ENCODE measurements at regions not wholly inside any gene's neighbourhood (a gene's known extent, or its start where the extent isn't known, plus 50 kb on each side); places are given as distances from the start of the nearest gene placed in this dataset.
"Not testable (repeated sequence)": the region's sequence is repeated elsewhere in the genome, so short reads cannot be mapped to it uniquely, and the experiment has no call there.

DNA sequence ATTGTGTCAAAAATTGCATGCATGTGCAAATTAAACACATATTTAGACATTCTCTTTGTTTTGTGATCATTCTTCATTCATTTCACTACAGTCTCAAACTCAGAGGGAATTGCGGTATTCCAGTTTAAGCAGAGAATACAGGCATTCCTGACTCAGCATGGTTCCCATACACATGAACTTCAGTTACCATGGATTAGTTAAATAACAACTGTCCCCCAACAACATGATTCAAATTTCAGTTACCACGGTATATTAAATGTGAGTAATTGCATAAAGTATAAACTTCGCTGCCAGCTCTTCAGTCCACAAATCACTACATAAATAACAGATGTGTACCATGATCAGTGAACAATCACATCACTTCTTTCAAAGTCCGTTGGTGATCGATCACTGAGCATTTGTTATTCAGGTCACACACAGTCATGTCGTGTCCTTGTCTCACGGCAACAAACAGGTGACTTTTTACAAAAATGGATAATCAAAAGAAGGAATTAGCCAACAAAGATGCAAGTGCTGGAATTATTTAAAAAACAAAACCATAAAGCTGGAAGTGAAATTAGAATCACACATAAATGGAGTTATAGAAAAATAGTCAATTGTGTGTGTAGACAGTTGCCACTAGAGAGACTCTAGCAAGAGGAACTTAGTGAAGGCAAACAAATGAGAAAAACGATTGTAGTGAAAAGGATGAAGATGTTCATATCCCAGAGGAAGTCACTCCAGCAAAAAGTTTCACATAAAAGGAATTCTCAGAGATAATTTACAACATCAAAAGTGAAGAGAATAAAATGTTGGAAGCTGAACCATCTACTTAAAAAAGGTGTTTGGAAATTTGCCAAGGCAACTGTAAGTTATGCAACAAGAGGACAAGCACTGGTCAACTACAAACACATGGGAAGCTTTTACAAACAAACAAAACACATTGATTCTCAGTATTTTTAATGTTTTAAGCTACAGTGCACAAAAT, 138.6 kb upstream of the SMARCAD1 start:
- DNase-seq (no peak), FAIRE-seq (no peak)
- Histone ChIP-seq H3K4me3 (ENCODE audit: low read length in 3 of 3) (no peak overlapping the region), H3K27ac (ENCODE audit: low read depth in 2 of 2, low read length in 2 of 2) (no peak overlapping the region), H3K36me3 (ENCODE audit: control insufficient read depth in 2 of 3, insufficient read depth in 3 of 3, low read length in 3 of 3) (no peaks in the 10 kb centered on the region), H3K4me1 (ENCODE audit: control insufficient read depth in 2 of 3, insufficient read depth in 2 of 3, low read depth in 1 of 3, low read length in 3 of 3) (no peaks in the 10 kb centered on the region), H3K27me3 (ENCODE audit: control insufficient read depth, insufficient read depth, low read length) (no peaks in the 10 kb centered on the region), H3K9me3 (ENCODE audit: control insufficient read depth in 2 of 3, insufficient read depth in 1 of 3, low read length in 3 of 3) (no peaks in the 10 kb centered on the region), H3K9ac (ENCODE audit: low read length in 3 of 3) (no peak overlapping the region)
- intact Hi-C loops (cut with DNase I): no loop called here
- TF ChIP-seq, protein P1, sequence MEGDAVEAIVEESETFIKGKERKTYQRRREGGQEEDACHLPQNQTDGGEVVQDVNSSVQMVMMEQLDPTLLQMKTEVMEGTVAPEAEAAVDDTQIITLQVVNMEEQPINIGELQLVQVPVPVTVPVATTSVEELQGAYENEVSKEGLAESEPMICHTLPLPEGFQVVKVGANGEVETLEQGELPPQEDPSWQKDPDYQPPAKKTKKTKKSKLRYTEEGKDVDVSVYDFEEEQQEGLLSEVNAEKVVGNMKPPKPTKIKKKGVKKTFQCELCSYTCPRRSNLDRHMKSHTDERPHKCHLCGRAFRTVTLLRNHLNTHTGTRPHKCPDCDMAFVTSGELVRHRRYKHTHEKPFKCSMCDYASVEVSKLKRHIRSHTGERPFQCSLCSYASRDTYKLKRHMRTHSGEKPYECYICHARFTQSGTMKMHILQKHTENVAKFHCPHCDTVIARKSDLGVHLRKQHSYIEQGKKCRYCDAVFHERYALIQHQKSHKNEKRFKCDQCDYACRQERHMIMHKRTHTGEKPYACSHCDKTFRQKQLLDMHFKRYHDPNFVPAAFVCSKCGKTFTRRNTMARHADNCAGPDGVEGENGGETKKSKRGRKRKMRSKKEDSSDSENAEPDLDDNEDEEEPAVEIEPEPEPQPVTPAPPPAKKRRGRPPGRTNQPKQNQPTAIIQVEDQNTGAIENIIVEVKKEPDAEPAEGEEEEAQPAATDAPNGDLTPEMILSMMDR (IDR thresholded peaks at IDR 0.05; ENCODE audit: borderline replicate concordance, extremely low read depth, insufficient read depth): no peak

DNA sequence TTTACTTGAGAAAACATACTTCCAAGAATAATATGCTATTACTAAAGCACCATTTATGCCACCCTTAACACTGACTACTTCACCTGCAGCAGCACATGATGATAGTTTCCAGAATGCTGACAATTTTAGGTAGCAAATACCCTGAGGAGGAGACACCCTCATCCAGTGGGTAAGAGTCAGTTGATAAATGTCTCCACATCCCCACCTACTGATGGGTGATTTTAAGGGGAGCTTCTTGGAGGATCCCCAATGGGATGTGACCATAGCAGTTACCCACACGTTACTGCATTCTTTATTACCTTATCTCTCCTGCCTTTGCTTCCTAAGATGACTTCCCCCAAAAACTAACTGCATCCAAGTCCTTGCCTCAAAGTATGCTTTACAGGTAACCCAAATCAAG, 131.2 kb upstream of the SMARCAD1 start:
- intact Hi-C loops (cut with DNase I): no loop called here
- DNase-seq: no peak
- no peak for FAIRE-seq

DNA sequence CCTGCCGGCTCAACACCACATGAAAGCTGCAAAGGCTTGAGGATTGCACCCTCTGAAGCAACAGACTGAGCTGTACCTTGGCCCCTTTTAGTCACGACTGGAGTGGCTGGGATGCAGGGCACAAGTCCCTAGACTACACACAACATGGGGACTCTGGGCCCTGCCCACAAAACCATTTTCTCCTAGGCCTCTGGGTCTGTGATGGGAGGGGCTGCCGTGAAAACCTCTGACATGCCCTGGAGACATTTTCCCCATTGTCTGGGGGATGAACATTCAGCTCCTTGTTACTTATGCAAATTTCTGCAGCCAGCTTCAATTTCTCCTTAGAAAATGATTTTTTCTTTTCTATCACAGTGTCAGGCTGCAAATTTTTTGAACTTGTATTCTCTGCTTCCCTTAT, 123.5 kb upstream of the SMARCAD1 start:
- DNase-seq (no peak), FAIRE-seq (no peak)
- Histone ChIP-seq H3K27me3 (ENCODE audit: control insufficient read depth, insufficient read depth, low read length) (no peaks in the 10 kb centered on the region), H3K9ac (ENCODE audit: low read length in 3 of 3) (no peak overlapping the region), H3K4me1 (ENCODE audit: control insufficient read depth in 2 of 3, insufficient read depth in 2 of 3, low read depth in 1 of 3, low read length in 3 of 3) (no peaks in the 10 kb centered on the region), H3K27ac (ENCODE audit: low read depth in 2 of 2, low read length in 2 of 2) (no peak overlapping the region), H3K36me3 (ENCODE audit: control insufficient read depth in 2 of 3, insufficient read depth in 3 of 3, low read length in 3 of 3) (no peaks in the 10 kb centered on the region), H3K4me3 (ENCODE audit: low read length in 3 of 3) (no peak overlapping the region), H3K9me3 (ENCODE audit: control insufficient read depth in 2 of 3, insufficient read depth in 1 of 3, low read length in 3 of 3) (no peaks in the 10 kb centered on the region)
- intact Hi-C loops (cut with DNase I): no loop called here
- TF ChIP-seq, protein P1 (IDR thresholded peaks at IDR 0.05; ENCODE audit: borderline replicate concordance, extremely low read depth, insufficient read depth): no peak

More for the DNA sequence above, 131.2 kb upstream of the SMARCAD1 start:
- TF ChIP-seq, protein P1 (IDR thresholded peaks at IDR 0.05; ENCODE audit: borderline replicate concordance, extremely low read depth, insufficient read depth): no peak
- Histone ChIP-seq H3K9me3 (ENCODE audit: control insufficient read depth in 2 of 3, insufficient read depth in 1 of 3, low read length in 3 of 3) (no peaks in the 10 kb centered on the region), H3K27ac (ENCODE audit: low read depth in 2 of 2, low read length in 2 of 2) (no peak overlapping the region), H3K36me3 (ENCODE audit: control insufficient read depth in 2 of 3, insufficient read depth in 3 of 3, low read length in 3 of 3) (no peaks in the 10 kb centered on the region), H3K4me3 (ENCODE audit: low read length in 3 of 3) (no peak overlapping the region), H3K4me1 (ENCODE audit: control insufficient read depth in 2 of 3, insufficient read depth in 2 of 3, low read depth in 1 of 3, low read length in 3 of 3) (no peaks in the 10 kb centered on the region), H3K9ac (ENCODE audit: low read length in 3 of 3) (no peak overlapping the region), H3K27me3 (ENCODE audit: control insufficient read depth, insufficient read depth, low read length) (no peaks in the 10 kb centered on the region)

GRCh38 chr4:94099141-94099540, 108.5 kb upstream of the SMARCAD1 start:
- H3K4me3 ChIP-seq (ENCODE audit: low read length in 3 of 3); H3K9me3 ChIP-seq (ENCODE audit: control insufficient read depth in 2 of 3, insufficient read depth in 1 of 3, low read length in 3 of 3); H3K4me1 ChIP-seq (ENCODE audit: control insufficient read depth in 2 of 3, insufficient read depth in 2 of 3, low read depth in 1 of 3, low read length in 3 of 3); H3K9ac ChIP-seq (ENCODE audit: low read length in 3 of 3); intact Hi-C loops (cut with DNase I); DNase-seq; FAIRE-seq; H3K27me3 ChIP-seq (ENCODE audit: control insufficient read depth, insufficient read depth, low read length); H3K27ac ChIP-seq (ENCODE audit: low read depth in 2 of 2, low read length in 2 of 2); H3K36me3 ChIP-seq (ENCODE audit: control insufficient read depth in 2 of 3, insufficient read depth in 3 of 3, low read length in 3 of 3): not testable (repeated sequence)
